ENCODE measurements at regions not wholly inside any gene's neighbourhood (a gene's known extent, or its start where the extent isn't known, plus 50 kb on each side); places are given as distances from the start of the nearest gene placed in this dataset.

GRCh38 chr14:53610947-53611346 lies 345.7 kb downstream of the BMP4 start:
- no peak for DNase-seq (ENCODE audit: low spot score)

GRCh38 chr14:53609009-53609408 lies 347.6 kb downstream of the BMP4 start:
- no peak for DNase-seq (ENCODE audit: low spot score)

GRCh38 chr14:53608369-53608768 lies 348.3 kb downstream of the BMP4 start:
- no peak for DNase-seq (ENCODE audit: low spot score)

- no peak for DNase-seq (ENCODE audit: low spot score)
Measured at GRCh38 chr14:53606203-53606602, 350.4 kb downstream of the BMP4 start.

- no peak for DNase-seq (ENCODE audit: low spot score)
Measured at GRCh38 chr14:53605562-53605961, 351.1 kb downstream of the BMP4 start.

- no peak for DNase-seq (ENCODE audit: low spot score)
Measured at GRCh38 chr14:53603994-53604393, 352.6 kb downstream of the BMP4 start.

- DNase-seq (ENCODE audit: low spot score): no peak
Measured at GRCh38 chr14:53601409-53601808, 355.2 kb downstream of the BMP4 start.

GRCh38 chr14:53599221-53599945 lies 357.2 kb downstream of the BMP4 start:
- no peak for DNase-seq (ENCODE audit: low spot score)

- no peak for DNase-seq (ENCODE audit: low spot score)
Measured at GRCh38 chr14:53596853-53597525, 359.6 kb downstream of the BMP4 start.

GRCh38 chr14:53591816-53592215 lies 364.8 kb downstream of the BMP4 start:
- DNase-seq (ENCODE audit: low spot score): no peak

- no peak for DNase-seq (ENCODE audit: low spot score)
Measured at GRCh38 chr14:53581504-53581903, 375.1 kb downstream of the BMP4 start.

GRCh38 chr14:53571641-53572328 lies 384.8 kb downstream of the BMP4 start:
- DNase-seq (ENCODE audit: low spot score): no peak

GRCh38 chr14:53570411-53571387 lies 385.9 kb downstream of the BMP4 start:
- DNase-seq (ENCODE audit: low spot score): no peak

- no peak for DNase-seq (ENCODE audit: low spot score)
Measured at GRCh38 chr14:53569446-53569845, 387.2 kb downstream of the BMP4 start.

- no peak for DNase-seq (ENCODE audit: low spot score)
Measured at GRCh38 chr14:53567236-53567780, 389.3 kb downstream of the BMP4 start.

- DNase-seq (ENCODE audit: low spot score): no peak
Measured at GRCh38 chr14:53564870-53565269, 391.8 kb downstream of the BMP4 start.

GRCh38 chr14:53563628-53564027 lies 393.0 kb downstream of the BMP4 start:
- DNase-seq (ENCODE audit: low spot score): no peak

- DNase-seq (ENCODE audit: low spot score): no peak
Measured at GRCh38 chr14:53553221-53553620, 400.1 kb upstream of the DDHD1 start.

- DNase-seq (ENCODE audit: low spot score): no peak
Measured at GRCh38 chr14:53551862-53552261, 398.7 kb upstream of the DDHD1 start.

GRCh38 chr14:53550776-53551175 lies 397.7 kb upstream of the DDHD1 start:
- no peak for DNase-seq (ENCODE audit: low spot score)

GRCh38 chr14:53549956-53550355 lies 396.8 kb upstream of the DDHD1 start:
- DNase-seq (ENCODE audit: low spot score): no peak

- no peak for DNase-seq (ENCODE audit: low spot score)
Measured at GRCh38 chr14:53547593-53547992, 394.5 kb upstream of the DDHD1 start.

Measured in ecto neural progenitor cell (in vitro differentiated cells).